ENCODE measurements at regions not wholly inside any gene's neighbourhood (a gene's known extent, or its start where the extent isn't known, plus 50 kb on each side); places are given as distances from the start of the nearest gene placed in this dataset.

DNA sequence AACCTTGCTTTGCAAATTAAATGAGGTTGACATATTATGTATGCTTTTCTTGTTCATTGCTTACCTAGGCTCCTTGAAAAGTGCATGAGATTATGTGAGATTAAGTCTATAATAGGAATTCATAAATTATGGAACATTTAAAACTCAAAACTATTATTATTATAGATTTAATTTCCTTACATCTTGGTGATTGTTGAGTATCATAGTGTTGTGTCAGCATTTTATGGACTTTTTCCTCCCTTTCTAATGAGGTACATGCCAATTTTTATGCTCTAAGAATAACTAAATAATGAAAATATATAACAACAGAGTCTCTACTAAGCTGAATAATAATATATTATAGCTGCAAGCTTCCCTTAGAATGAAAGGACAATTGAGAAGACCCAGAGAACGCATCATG is 848.8 kb upstream of the AADAT start (continued):
- TF ChIP-seq ATF3 (IDR thresholded peaks at IDR 0.05) (no peak), ATF3 (CRISPR knock-in tag; conservative IDR thresholded peaks at IDR 0.05) (no peak)

DNA sequence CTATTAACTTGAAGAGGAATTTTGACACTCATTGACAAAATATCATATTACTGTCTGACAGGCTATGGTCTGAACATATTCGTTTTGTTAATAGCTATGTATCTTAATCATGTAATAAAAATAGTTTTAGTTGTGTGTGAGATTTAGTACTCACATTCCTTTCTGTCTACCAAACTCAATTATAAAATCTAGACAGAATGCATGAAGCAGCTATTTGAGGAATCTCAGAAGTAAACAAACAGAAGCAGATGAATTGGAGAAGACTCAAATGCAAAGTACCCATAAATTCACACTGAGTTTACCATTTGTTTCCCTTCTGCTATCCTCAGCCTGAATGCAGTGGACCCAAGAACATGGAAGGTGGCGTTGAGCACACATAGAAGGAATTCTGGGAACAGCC is 841.6 kb upstream of the AADAT start:
- POLR2A ChIA-PET: no interaction called here
- Histone ChIP-seq H3K36me3 (ENCODE audit: control insufficient read depth, insufficient read depth, low read length) (no peaks in the 10 kb centered on the region), H3K9me3 (replicated peaks; ENCODE audit: control insufficient read depth, insufficient read depth, low read depth, low read length) (no peaks in the 10 kb centered on the region; the same call in 1 of the 2 replicates), H3K27ac (ENCODE audit: extremely low read depth, low read depth, low read length) (no peak overlapping the region), H3K4me3 (no peak overlapping the region), H3K9ac (ENCODE audit: insufficient read depth in 1 of 2, low read depth in 2 of 2, low read length in 2 of 2) (no peak overlapping the region), H2AFZ (ENCODE audit: low read depth, low read length) (no peak overlapping the region), H3K27me3 (ENCODE audit: control insufficient read depth in 2 of 2, insufficient read depth in 2 of 2, low read length in 2 of 2) (no peaks in the 10 kb centered on the region), H3K9me1 (ENCODE audit: control insufficient read depth, insufficient read depth, low read length) (no peaks in the 10 kb centered on the region), H4K20me1 (replicated peaks; ENCODE audit: control insufficient read depth, insufficient read depth, low read length) (no peaks in the 10 kb centered on the region), H3K4me2 (ENCODE audit: insufficient read depth, low read length) (no peak overlapping the region), H3K4me1 (replicated peaks in 1 of 2; ENCODE audit: control insufficient read depth in 2 of 2, insufficient read depth in 2 of 2, low read length in 2 of 2) (no peaks in the 10 kb centered on the region), H3K79me2 (ENCODE audit: control insufficient read depth, insufficient read depth, low read length) (no peaks in the 10 kb centered on the region)
- FAIRE-seq: no peak
- no TSS peak for BruUV-seq (replicated peaks)
- 0% methylated on average over 2 of the region's 2 CpGs for WGBS (ENCODE audit: insufficient coverage, low coverage, missing lambda C conversion rate)
- no peak for DNase-seq (ENCODE audit: extremely low read depth in 1 of 4, low spot score in 3 of 4)
- in situ Hi-C loops (cut with MboI) (no loop called here), intact Hi-C loops (cut with micrococcal nuclease) (no loop called here)
- CTCF ChIA-PET (ENCODE audit: low intra/inter-chr PET ratio): no interaction called here
- no peak for TF ChIP-seq MBD1 (CRISPR knock-in tag; IDR thresholded peaks at IDR 0.05)
- TF ChIP-seq ID3 (CRISPR knock-in tag; IDR thresholded peaks at IDR 0.05): no peak
- TF ChIP-seq ID3 (tag; IDR thresholded peaks at IDR 0.05): no peak
- no peak for TF ChIP-seq HNRNPL (IDR thresholded peaks at IDR 0.05; ENCODE audit: low read depth, low read length)
- TF ChIP-seq ZNF212 (CRISPR knock-in tag; IDR thresholded peaks at IDR 0.05): no peak
- TF ChIP-seq SRSF3 (IDR thresholded peaks at IDR 0.05; ENCODE audit: insufficient read depth, low read length): no peak
- no peak for ATAC-seq

All from K562 (cell line).